Activated gamma-delta T cell (primary cell): ENCODE measurements at regions not wholly inside any gene's neighbourhood (a gene's known extent, or its start where the extent isn't known, plus 50 kb on each side); places are given as distances from the start of the nearest gene placed in this dataset.
"Not testable (repeated sequence)": the region's sequence is repeated elsewhere in the genome, so short reads cannot be mapped to it uniquely, and the experiment has no call there.

Source experiments
- DNase-seq: peaks from one replicate; lab custom pipeline; 2025; lab: John Stamatoyannopoulos, UW

GRCh38 chr3:153442386-153442785 is 280.4 kb downstream of the RAP2B start:
- no peak for DNase-seq

- DNase-seq = no peak
Observed at GRCh38 chr3:153442799-153443487, 280.9 kb downstream of the RAP2B start.

- no peak for DNase-seq
Observed at GRCh38 chr3:153443961-153444360, 281.9 kb downstream of the RAP2B start.

GRCh38 chr3:153445817-153446216 is 283.8 kb downstream of the RAP2B start:
- no peak for DNase-seq

GRCh38 chr3:153448151-153448829 is 286.3 kb downstream of the RAP2B start:
- DNase-seq = no peak

- no peak for DNase-seq
Observed at GRCh38 chr3:153456833-153457545, 295.0 kb downstream of the RAP2B start.

- DNase-seq = no peak
Observed at GRCh38 chr3:153458881-153459280, 296.9 kb downstream of the RAP2B start.

GRCh38 chr3:153462545-153462944 is 300.5 kb downstream of the RAP2B start:
- no peak for DNase-seq

GRCh38 chr3:153463895-153464294 is 301.9 kb downstream of the RAP2B start:
- no peak for DNase-seq

GRCh38 chr3:153469162-153469561 is 307.1 kb downstream of the RAP2B start:
- DNase-seq = no peak

- DNase-seq = no peak
Observed at GRCh38 chr3:153484842-153485241, 322.8 kb downstream of the RAP2B start.

- no peak for DNase-seq
Observed at GRCh38 chr3:153495422-153495821, 333.4 kb downstream of the RAP2B start.

GRCh38 chr3:153502682-153503081 is 340.7 kb downstream of the RAP2B start:
- DNase-seq = no peak

GRCh38 chr3:153503873-153504272 is 341.8 kb downstream of the RAP2B start:
- DNase-seq = no peak

GRCh38 chr3:153506205-153506604 is 344.2 kb downstream of the RAP2B start:
- not testable (repeated sequence) for DNase-seq

GRCh38 chr3:153506686-153507085 is 344.7 kb downstream of the RAP2B start:
- not testable (repeated sequence) for DNase-seq

GRCh38 chr3:153513236-153513635 is 351.2 kb downstream of the RAP2B start:
- DNase-seq = no peak

- DNase-seq = no peak
Observed at GRCh38 chr3:153528473-153528872, 366.4 kb downstream of the RAP2B start.

GRCh38 chr3:153539263-153539662 is 377.2 kb downstream of the RAP2B start:
- no peak for DNase-seq

- no peak for DNase-seq
Observed at GRCh38 chr3:153545471-153545870, 383.4 kb downstream of the RAP2B start.

- DNase-seq = no peak
Observed at GRCh38 chr3:153547970-153548369, 385.9 kb downstream of the RAP2B start.

- DNase-seq = not testable (repeated sequence)
Observed at GRCh38 chr3:153549686-153550085, 387.7 kb downstream of the RAP2B start.
